Liver (tissue), 3 donors: ENCODE measurements at regions not wholly inside any gene's neighbourhood (a gene's known extent, or its start where the extent isn't known, plus 50 kb on each side); places are given as distances from the start of the nearest gene placed in this dataset.
"Not testable (repeated sequence)": the region's sequence is repeated elsewhere in the genome, so short reads cannot be mapped to it uniquely, and the experiment has no call there.

Source experiments
- CTCF ChIP-seq: fragments of 150-350 bp; IDR thresholded peaks from 2 replicates; pipeline ENCODE4 v1.5.1; 2017; ENCODE audit warnings: improper control_type of control experiment, low read depth, low read length; ENCODE audit not compliant: missing input control
- TAF1 ChIP-seq: conservative IDR thresholded peaks from 2 replicates; pipeline ENCODE4 v1.6.1; 2016; ENCODE audit warnings: antibody characterized with exemption, mild to moderate bottlenecking
- donor health status: healthy.
- donor health status: healthy.

GRCh38 chr15:77829331-77829730 is 196.6 kb upstream of the LINGO1 start:
- TF ChIP-seq CTCF, TAF1: not testable (repeated sequence)
